ENCODE measurements at regions not wholly inside any gene's neighbourhood (a gene's known extent, or its start where the extent isn't known, plus 50 kb on each side); places are given as distances from the start of the nearest gene placed in this dataset.

- H3K79me2 ChIP-seq (ENCODE audit: insufficient read depth, low read length) = no peaks in the 10 kb centered on the region
- no peak overlapping the region for H2AFZ ChIP-seq (ENCODE audit: low read depth, low read length)
- TF ChIP-seq EZH2 (IDR thresholded peaks at IDR 0.05; ENCODE audit: borderline replicate concordance, low read depth, low read length, severe bottlenecking) (no peak), CTCF (IDR thresholded peaks at IDR 0.05; ENCODE audit: borderline replicate concordance, extremely low read depth, low read length, poor library complexity, severe bottlenecking) (no peak)
- H3K9ac ChIP-seq (ENCODE audit: low read depth, low read length) = no peak overlapping the region
- H4K20me1 ChIP-seq (ENCODE audit: insufficient read depth, low read length) = 0 out of 2 replicates have a peak, but pooled peaks cover 3% of the 10 kb centered on the region
- no peaks in the 10 kb centered on the region for H3K9me3 ChIP-seq (ENCODE audit: insufficient read depth, low read length, severe bottlenecking)
- no peak overlapping the region for H3K27ac ChIP-seq (ENCODE audit: low read length)
- H3K4me2 ChIP-seq (ENCODE audit: insufficient read depth, low read length) = no peak overlapping the region
- no peak for DNase-seq
- no peak overlapping the region for H3K4me3 ChIP-seq (ENCODE audit: low read depth in 1 of 2, low read length in 2 of 2)
- H3K27me3 ChIP-seq (ENCODE audit: insufficient read depth, low read length, poor library complexity) = peaks cover 4% of the 10 kb centered on the region
- H3K36me3 ChIP-seq (ENCODE audit: insufficient read depth, low read length) = no peaks in the 10 kb centered on the region
- ATAC-seq (ENCODE audit: insufficient read depth, low read depth) = no peak
- no peaks in the 10 kb centered on the region for H3K4me1 ChIP-seq (ENCODE audit: insufficient read depth, low read length)
Measured at GRCh38 chr6:165819394-165819793, 156.4 kb upstream of the PDE10A start.

- no peak for ATAC-seq (ENCODE audit: insufficient read depth, low read depth)
- no peaks in the 10 kb centered on the region for H3K79me2 ChIP-seq (ENCODE audit: insufficient read depth, low read length)
- H3K27ac ChIP-seq (ENCODE audit: low read length) = no peak overlapping the region
- H2AFZ ChIP-seq (ENCODE audit: low read depth, low read length) = no peak overlapping the region
- H3K9ac ChIP-seq (ENCODE audit: low read depth, low read length) = no peak overlapping the region
- peaks cover 4% of the 10 kb centered on the region for H3K27me3 ChIP-seq (ENCODE audit: insufficient read depth, low read length, poor library complexity)
- H4K20me1 ChIP-seq (ENCODE audit: insufficient read depth, low read length) = 0 out of 2 replicates have a peak, but pooled peaks cover 3% of the 10 kb centered on the region
- no peaks in the 10 kb centered on the region for H3K36me3 ChIP-seq (ENCODE audit: insufficient read depth, low read length)
- no peak for TF ChIP-seq EZH2 (IDR thresholded peaks at IDR 0.05; ENCODE audit: borderline replicate concordance, low read depth, low read length, severe bottlenecking)
- TF ChIP-seq CTCF (IDR thresholded peaks at IDR 0.05; ENCODE audit: borderline replicate concordance, extremely low read depth, low read length, poor library complexity, severe bottlenecking) = no peak
- H3K9me3 ChIP-seq (ENCODE audit: insufficient read depth, low read length, severe bottlenecking) = no peaks in the 10 kb centered on the region
- no peak for DNase-seq
- no peak overlapping the region for H3K4me3 ChIP-seq (ENCODE audit: low read depth in 1 of 2, low read length in 2 of 2)
- H3K4me2 ChIP-seq (ENCODE audit: insufficient read depth, low read length) = no peak overlapping the region
- H3K4me1 ChIP-seq (ENCODE audit: insufficient read depth, low read length) = no peaks in the 10 kb centered on the region
Measured at GRCh38 chr6:165818200-165818599, 155.2 kb upstream of the PDE10A start.

GRCh38 chr6:165817771-165818170 is 154.7 kb upstream of the PDE10A start:
- no peak for ATAC-seq (ENCODE audit: insufficient read depth, low read depth)
- no peak for TF ChIP-seq CTCF (IDR thresholded peaks at IDR 0.05; ENCODE audit: borderline replicate concordance, extremely low read depth, low read length, poor library complexity, severe bottlenecking)
- no peak for TF ChIP-seq EZH2 (IDR thresholded peaks at IDR 0.05; ENCODE audit: borderline replicate concordance, low read depth, low read length, severe bottlenecking)
- H3K27me3 ChIP-seq (ENCODE audit: insufficient read depth, low read length, poor library complexity) = peaks cover 4% of the 10 kb centered on the region

GRCh38 chr6:165817148-165817547 is 154.1 kb upstream of the PDE10A start:
- ATAC-seq (ENCODE audit: insufficient read depth, low read depth) = no peak
- TF ChIP-seq CTCF (IDR thresholded peaks at IDR 0.05; ENCODE audit: borderline replicate concordance, extremely low read depth, low read length, poor library complexity, severe bottlenecking) (no peak), EZH2 (IDR thresholded peaks at IDR 0.05; ENCODE audit: borderline replicate concordance, low read depth, low read length, severe bottlenecking) (no peak)
- peaks cover 4% of the 10 kb centered on the region for H3K27me3 ChIP-seq (ENCODE audit: insufficient read depth, low read length, poor library complexity)

More at GRCh38 chr6:165817771-165818170, 154.7 kb upstream of the PDE10A start:
- H3K27ac ChIP-seq (ENCODE audit: low read length) = no peak overlapping the region
- no peak for DNase-seq
- no peak overlapping the region for H3K4me2 ChIP-seq (ENCODE audit: insufficient read depth, low read length)
- H3K36me3 ChIP-seq (ENCODE audit: insufficient read depth, low read length) = no peaks in the 10 kb centered on the region
- H2AFZ ChIP-seq (ENCODE audit: low read depth, low read length) = no peak overlapping the region
- H3K9me3 ChIP-seq (ENCODE audit: insufficient read depth, low read length, severe bottlenecking) = no peaks in the 10 kb centered on the region
- no peaks in the 10 kb centered on the region for H3K79me2 ChIP-seq (ENCODE audit: insufficient read depth, low read length)
- no peak overlapping the region for H3K9ac ChIP-seq (ENCODE audit: low read depth, low read length)
- H4K20me1 ChIP-seq (ENCODE audit: insufficient read depth, low read length) = 0 out of 2 replicates have a peak, but pooled peaks cover 3% of the 10 kb centered on the region
- no peaks in the 10 kb centered on the region for H3K4me1 ChIP-seq (ENCODE audit: insufficient read depth, low read length)
- no peak overlapping the region for H3K4me3 ChIP-seq (ENCODE audit: low read depth in 1 of 2, low read length in 2 of 2)

More at GRCh38 chr6:165817148-165817547, 154.1 kb upstream of the PDE10A start:
- no peak overlapping the region for H3K27ac ChIP-seq (ENCODE audit: low read length)
- H3K9ac ChIP-seq (ENCODE audit: low read depth, low read length) = no peak overlapping the region
- H3K4me2 ChIP-seq (ENCODE audit: insufficient read depth, low read length) = no peak overlapping the region
- no peaks in the 10 kb centered on the region for H3K36me3 ChIP-seq (ENCODE audit: insufficient read depth, low read length)
- H3K79me2 ChIP-seq (ENCODE audit: insufficient read depth, low read length) = no peaks in the 10 kb centered on the region
- no peak overlapping the region for H2AFZ ChIP-seq (ENCODE audit: low read depth, low read length)
- H3K9me3 ChIP-seq (ENCODE audit: insufficient read depth, low read length, severe bottlenecking) = no peaks in the 10 kb centered on the region
- H3K4me1 ChIP-seq (ENCODE audit: insufficient read depth, low read length) = no peaks in the 10 kb centered on the region
- H4K20me1 ChIP-seq (ENCODE audit: insufficient read depth, low read length) = 0 out of 2 replicates have a peak, but pooled peaks cover 3% of the 10 kb centered on the region
- no peak for DNase-seq
- H3K4me3 ChIP-seq (ENCODE audit: low read depth in 1 of 2, low read length in 2 of 2) = no peak overlapping the region

Measured in DND-41 (cell line).